Panc1 (cell line): ENCODE measurements at regions not wholly inside any gene's neighbourhood (a gene's known extent, or its start where the extent isn't known, plus 50 kb on each side); places are given as distances from the start of the nearest gene placed in this dataset.

Source experiments
- CTCF ChIP-seq: fragments of 450-650 bp; IDR thresholded peaks from 2 replicates; pipeline ENCODE4 v1.5.1; 2017; ENCODE audit warnings: mild to moderate bottlenecking
- POLR2AphosphoS5 ChIP-seq: IDR thresholded peaks from 2 replicates; pipeline ENCODE4 v1.6.1; 2012; ENCODE audit warnings: mild to moderate bottlenecking, low read depth, low read length, moderate library complexity
- SIN3A ChIP-seq: IDR thresholded peaks from 2 replicates; pipeline ENCODE4 v1.6.1; 2012; ENCODE audit warnings: low read depth, mild to moderate bottlenecking, low read length, moderate library complexity, borderline replicate concordance; ENCODE audit not compliant: insufficient read depth
- TCF7L2 ChIP-seq: IDR thresholded peaks from 2 replicates; pipeline ENCODE4 v1.6.1; 2011; ENCODE audit warnings: mild to moderate bottlenecking, low read depth, low read length, inconsistent platforms
- TF ChIP-seq, protein P1 (sequence below), 2 experiments: IDR thresholded peaks; 2 replicates each; pipeline ENCODE4 v1.6.1; 2011 to 2012; ENCODE audit warnings: low read depth in 2 of 2, control low read depth in 1 of 2, low read length in 1 of 2, mild to moderate bottlenecking in 1 of 2, moderate library complexity in 1 of 2; ENCODE audit not compliant: insufficient read depth in 1 of 2

DNA sequence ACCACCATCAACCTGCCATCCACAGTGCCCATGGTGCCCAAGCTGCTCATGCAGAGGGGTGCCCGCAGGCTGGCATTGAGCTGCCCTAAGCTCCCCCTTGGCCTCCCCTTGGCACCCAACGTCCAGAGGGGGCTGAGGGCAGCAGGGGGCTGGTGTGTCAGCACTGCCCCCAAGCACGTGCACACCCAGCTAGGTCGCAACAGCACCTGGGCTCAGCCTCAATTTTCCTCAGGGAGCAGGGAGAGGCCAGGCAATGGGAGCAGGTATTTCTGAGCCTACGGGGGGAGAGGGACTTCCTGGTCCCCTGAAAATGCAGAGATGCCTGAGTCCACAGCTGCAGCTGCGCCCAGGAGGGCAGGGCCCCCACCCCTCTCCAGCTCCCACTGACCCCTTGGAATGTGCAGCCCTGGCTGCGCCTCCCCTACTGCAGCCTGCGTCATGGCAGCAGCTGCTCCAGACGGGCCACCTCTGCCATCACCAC is 204.2 kb downstream of the ANKRD60 start:
- TF ChIP-seq CTCF, result no peak
- no peak for TF ChIP-seq SIN3A
- no peak for TF ChIP-seq POLR2AphosphoS5
- TF ChIP-seq, protein P1, sequence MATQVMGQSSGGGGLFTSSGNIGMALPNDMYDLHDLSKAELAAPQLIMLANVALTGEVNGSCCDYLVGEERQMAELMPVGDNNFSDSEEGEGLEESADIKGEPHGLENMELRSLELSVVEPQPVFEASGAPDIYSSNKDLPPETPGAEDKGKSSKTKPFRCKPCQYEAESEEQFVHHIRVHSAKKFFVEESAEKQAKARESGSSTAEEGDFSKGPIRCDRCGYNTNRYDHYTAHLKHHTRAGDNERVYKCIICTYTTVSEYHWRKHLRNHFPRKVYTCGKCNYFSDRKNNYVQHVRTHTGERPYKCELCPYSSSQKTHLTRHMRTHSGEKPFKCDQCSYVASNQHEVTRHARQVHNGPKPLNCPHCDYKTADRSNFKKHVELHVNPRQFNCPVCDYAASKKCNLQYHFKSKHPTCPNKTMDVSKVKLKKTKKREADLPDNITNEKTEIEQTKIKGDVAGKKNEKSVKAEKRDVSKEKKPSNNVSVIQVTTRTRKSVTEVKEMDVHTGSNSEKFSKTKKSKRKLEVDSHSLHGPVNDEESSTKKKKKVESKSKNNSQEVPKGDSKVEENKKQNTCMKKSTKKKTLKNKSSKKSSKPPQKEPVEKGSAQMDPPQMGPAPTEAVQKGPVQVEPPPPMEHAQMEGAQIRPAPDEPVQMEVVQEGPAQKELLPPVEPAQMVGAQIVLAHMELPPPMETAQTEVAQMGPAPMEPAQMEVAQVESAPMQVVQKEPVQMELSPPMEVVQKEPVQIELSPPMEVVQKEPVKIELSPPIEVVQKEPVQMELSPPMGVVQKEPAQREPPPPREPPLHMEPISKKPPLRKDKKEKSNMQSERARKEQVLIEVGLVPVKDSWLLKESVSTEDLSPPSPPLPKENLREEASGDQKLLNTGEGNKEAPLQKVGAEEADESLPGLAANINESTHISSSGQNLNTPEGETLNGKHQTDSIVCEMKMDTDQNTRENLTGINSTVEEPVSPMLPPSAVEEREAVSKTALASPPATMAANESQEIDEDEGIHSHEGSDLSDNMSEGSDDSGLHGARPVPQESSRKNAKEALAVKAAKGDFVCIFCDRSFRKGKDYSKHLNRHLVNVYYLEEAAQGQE (IDR thresholded peaks at IDR 0.05; ENCODE audit: insufficient read depth in 1 of 2, low read depth in 2 of 2, low read length in 1 of 2), result no peak
- no peak for TF ChIP-seq TCF7L2
